Activated B cell treated with CpG ODN at 0.5 μM for 24 hours (primary cell): ENCODE measurements at regions not wholly inside any gene's neighbourhood (a gene's known extent, or its start where the extent isn't known, plus 50 kb on each side); places are given as distances from the start of the nearest gene placed in this dataset.

ENCODE experiments used
- ATAC-seq: fragments of 200-7000 bp; cut with Tn5 transposase; one replicate; pipeline ENCODE4 v1.10.0; 2021; ENCODE audit warnings: low read depth, mild to moderate bottlenecking, moderate library complexity
- CTCF ChIA-PET: fragments of 350-600 bp; sonication (Branson Sonifier 250); formaldehyde crosslinking; loops from one replicate; lab custom pipeline; 2021; ENCODE audit warnings: antibody characterized with exemption; lab: Charles Lee
- POLR2A ChIA-PET: fragments of 350-600 bp; sonication (Branson Sonifier 250); formaldehyde crosslinking; loops from one replicate; lab custom pipeline; 2021; ENCODE audit warnings: antibody characterized with exemption; lab: Charles Lee
- DNase-seq: peaks from one replicate; pipeline ENCODE4 v3.0.0; 2022
- H3K27ac Mint-ChIP-seq: one replicate; pipeline ENCODE4 v1.8.0; 2020; ENCODE audit warnings: mixed read lengths
- H3K27me3 Mint-ChIP-seq: one replicate; pipeline ENCODE4 v1.8.0; 2021; ENCODE audit warnings: mixed read lengths
- H3K36me3 Mint-ChIP-seq: one replicate; pipeline ENCODE4 v1.8.0; 2021; ENCODE audit warnings: low read depth, mixed read lengths
- H3K4me1 Mint-ChIP-seq: one replicate; pipeline ENCODE4 v1.8.0; 2021; ENCODE audit warnings: mixed read lengths
- H3K4me3 Mint-ChIP-seq: one replicate; pipeline ENCODE4 v1.8.0; 2020; ENCODE audit warnings: mild to moderate bottlenecking, mixed read lengths
- H3K9me3 Mint-ChIP-seq: one replicate; pipeline ENCODE4 v1.8.0; 2020; ENCODE audit warnings: mixed read lengths
- CTCF ChIP-seq: fragments of 200-600 bp; IDR thresholded peaks from one replicate; pipeline ENCODE4 v1.8.0; 2022; ENCODE audit warnings: antibody characterized with exemption, mild to moderate bottlenecking
- intact Hi-C: fragments of 100-400 bp; cut with micrococcal nuclease; formaldehyde crosslinking; loops from one replicate; pipeline ENCODE4 v1.15.1; 2024

GRCh38 chr21:39114871-39115575, 68.2 kb downstream of the PSMG1 start:
- no peak overlapping the region for H3K27ac Mint-ChIP-seq
- H3K4me3 Mint-ChIP-seq = no peak overlapping the region
- H3K4me1 Mint-ChIP-seq = no peaks in the 10 kb centered on the region
- CTCF ChIA-PET = no interaction called here
- DNase-seq (no peak), ATAC-seq (no peak)
- no peaks in the 10 kb centered on the region for H3K9me3 Mint-ChIP-seq
- POLR2A ChIA-PET = no interaction called here
- H3K27me3 Mint-ChIP-seq = peaks cover 11% of the 10 kb centered on the region
- intact Hi-C loops = no loop called here
- H3K36me3 Mint-ChIP-seq = no peaks in the 10 kb centered on the region
- TF ChIP-seq CTCF = no peak

- H3K36me3 Mint-ChIP-seq = no peaks in the 10 kb centered on the region
- ChIA-PET POLR2A (no interaction called here), CTCF (no interaction called here)
- no peaks in the 10 kb centered on the region for H3K4me1 Mint-ChIP-seq
- ATAC-seq (no peak), DNase-seq (no peak)
- no peak overlapping the region for H3K4me3 Mint-ChIP-seq
- TF ChIP-seq CTCF = no peak
- peaks cover 9% of the 10 kb centered on the region for H3K27me3 Mint-ChIP-seq
- no peaks in the 10 kb centered on the region for H3K9me3 Mint-ChIP-seq
- no peak overlapping the region for H3K27ac Mint-ChIP-seq
- intact Hi-C loops = no loop called here
These were observed 71.2 kb downstream of the PSMG1 start for GRCh38 chr21:39111931-39112550.

- POLR2A ChIA-PET = no interaction called here
These were observed 72.8 kb downstream of the PSMG1 start for GRCh38 chr21:39110431-39110830.

DNA sequence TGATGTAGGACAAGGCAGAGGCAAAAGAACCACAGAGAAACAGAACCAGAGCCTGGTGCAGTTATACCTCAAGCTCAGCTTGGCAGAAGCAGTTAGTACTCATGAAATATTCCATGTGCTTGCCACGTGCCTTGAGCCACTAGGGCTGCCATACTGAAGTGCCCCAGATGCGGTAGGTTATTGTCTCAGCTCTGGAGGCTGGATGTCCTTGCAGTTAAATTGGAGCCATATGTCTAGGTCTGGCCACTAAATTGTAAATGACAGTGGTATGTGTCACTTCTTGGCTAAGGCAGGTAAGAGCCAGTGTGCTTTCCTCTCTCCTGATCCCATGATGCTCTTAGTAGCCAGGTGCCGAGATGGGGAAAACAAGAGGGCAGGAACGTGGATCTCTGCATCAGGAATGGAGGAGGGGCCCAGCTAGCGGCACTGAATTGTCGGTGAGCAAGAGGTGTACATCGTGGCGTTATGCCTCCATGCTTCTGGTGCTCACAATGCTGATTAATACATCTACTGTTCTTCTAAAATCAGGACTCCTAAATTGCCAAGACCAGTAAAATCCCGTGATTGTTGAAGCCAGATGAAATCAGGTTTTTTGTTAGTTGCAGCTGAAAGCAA, 73.5 kb downstream of the PSMG1 start:
- H3K9me3 Mint-ChIP-seq = no peaks in the 10 kb centered on the region
- ChIA-PET POLR2A (interaction anchor here (0.6 kb wide), 1 partner anchor 23 kb away, joined by 3 read pairs; no protein-coding TSS in a partner anchor), CTCF (no interaction called here)
- DNase-seq (no peak), ATAC-seq (no peak)
- no peak overlapping the region for H3K27ac Mint-ChIP-seq
- peaks cover 14% of the 10 kb centered on the region for H3K27me3 Mint-ChIP-seq
- no peak for TF ChIP-seq CTCF
- H3K4me3 Mint-ChIP-seq = no peak overlapping the region
- no peaks in the 10 kb centered on the region for H3K4me1 Mint-ChIP-seq
- intact Hi-C loops = no loop called here
- no peaks in the 10 kb centered on the region for H3K36me3 Mint-ChIP-seq

More at GRCh38 chr21:39110431-39110830, 72.8 kb downstream of the PSMG1 start:
- H3K27ac Mint-ChIP-seq = no peak overlapping the region
- H3K4me3 Mint-ChIP-seq = no peak overlapping the region
- CTCF ChIA-PET = no interaction called here
- no peaks in the 10 kb centered on the region for H3K4me1 Mint-ChIP-seq
- H3K27me3 Mint-ChIP-seq = peaks cover 14% of the 10 kb centered on the region
- intact Hi-C loops = no loop called here
- no peaks in the 10 kb centered on the region for H3K36me3 Mint-ChIP-seq
- no peak for DNase-seq
- no peak for ATAC-seq
- TF ChIP-seq CTCF = no peak
- H3K9me3 Mint-ChIP-seq = no peaks in the 10 kb centered on the region

- no peak overlapping the region for H3K4me3 Mint-ChIP-seq
- no peaks in the 10 kb centered on the region for H3K4me1 Mint-ChIP-seq
- CTCF ChIA-PET = no interaction called here
- H3K36me3 Mint-ChIP-seq = no peaks in the 10 kb centered on the region
- H3K27ac Mint-ChIP-seq = no peak overlapping the region
- intact Hi-C loops = no loop called here
- ATAC-seq (no peak), DNase-seq (no peak)
- POLR2A ChIA-PET = interaction anchor here (0.6 kb wide), 1 partner anchor 23 kb away, joined by 3 read pairs; no protein-coding TSS in a partner anchor
- H3K27me3 Mint-ChIP-seq = peaks cover 14% of the 10 kb centered on the region
- no peaks in the 10 kb centered on the region for H3K9me3 Mint-ChIP-seq
- TF ChIP-seq CTCF = no peak
These were observed 74.1 kb downstream of the PSMG1 start for GRCh38 chr21:39109163-39109530.
